Ammon's horn (tissue), 1 donor: ENCODE measurements at regions not wholly inside any gene's neighbourhood (a gene's known extent, or its start where the extent isn't known, plus 50 kb on each side); places are given as distances from the start of the nearest gene placed in this dataset.
A peak's percentile ranks its signal among the peaks of the same experiment; 100 is the strongest.
"Not testable (repeated sequence)": the region's sequence is repeated elsewhere in the genome, so short reads cannot be mapped to it uniquely, and the experiment has no call there.

Experiments used
- DNase-seq: peaks from one replicate; pipeline ENCODE4 v3.0.0-alpha.2; 2016; ENCODE audit warnings: low spot score

- not testable (repeated sequence) for DNase-seq
Measured at GRCh38 chr9:41754822-41755221, 374.4 kb downstream of the CNTNAP3B start.

- not testable (repeated sequence) for DNase-seq
Measured at GRCh38 chr9:41754403-41754802, 374.8 kb downstream of the CNTNAP3B start.

GRCh38 chr9:41741897-41742296, 387.3 kb downstream of the CNTNAP3B start:
- not testable (repeated sequence) for DNase-seq

GRCh38 chr9:41741173-41741572, 388.1 kb downstream of the CNTNAP3B start:
- not testable (repeated sequence) for DNase-seq

- not testable (repeated sequence) for DNase-seq
Measured at GRCh38 chr9:41738681-41739080, 390.5 kb downstream of the CNTNAP3B start.

- not testable (repeated sequence) for DNase-seq
Measured at GRCh38 chr9:41699190-41699589, 430.0 kb downstream of the CNTNAP3B start.

GRCh38 chr9:41697080-41697479, 432.1 kb downstream of the CNTNAP3B start:
- peak; percentile 2 for DNase-seq

- DNase-seq, result not testable (repeated sequence)
Measured at GRCh38 chr9:41679312-41679711, 449.9 kb downstream of the CNTNAP3B start.

GRCh38 chr9:41663497-41664036, 465.7 kb downstream of the CNTNAP3B start:
- not testable (repeated sequence) for DNase-seq

- DNase-seq, result not testable (repeated sequence)
Measured at GRCh38 chr9:41658706-41659105, 469.6 kb upstream of the ZNG1F start.

GRCh38 chr9:41658116-41658515, 469.0 kb upstream of the ZNG1F start:
- not testable (repeated sequence) for DNase-seq

- not testable (repeated sequence) for DNase-seq
Measured at GRCh38 chr9:41657141-41657540, 468.0 kb upstream of the ZNG1F start.

- DNase-seq, result not testable (repeated sequence)
Measured at GRCh38 chr9:41655071-41655554, 466.0 kb upstream of the ZNG1F start.

GRCh38 chr9:41654349-41654748, 465.2 kb upstream of the ZNG1F start:
- DNase-seq, result not testable (repeated sequence)

GRCh38 chr9:41653560-41654340, 464.6 kb upstream of the ZNG1F start:
- DNase-seq, result not testable (repeated sequence)

GRCh38 chr9:41652800-41653199, 463.7 kb upstream of the ZNG1F start:
- DNase-seq, result not testable (repeated sequence)

- DNase-seq, result not testable (repeated sequence)
Measured at GRCh38 chr9:41652100-41652713, 463.1 kb upstream of the ZNG1F start.

- DNase-seq, result not testable (repeated sequence)
Measured at GRCh38 chr9:41650086-41650485, 461.0 kb upstream of the ZNG1F start.

- not testable (repeated sequence) for DNase-seq
Measured at GRCh38 chr9:41648564-41648963, 459.4 kb upstream of the ZNG1F start.

- not testable (repeated sequence) for DNase-seq
Measured at GRCh38 chr9:41646246-41646645, 457.1 kb upstream of the ZNG1F start.

GRCh38 chr9:41643571-41644279, 454.6 kb upstream of the ZNG1F start:
- peak; percentile 30 for DNase-seq

- DNase-seq, result not testable (repeated sequence)
Measured at GRCh38 chr9:41633726-41634125, 444.6 kb upstream of the ZNG1F start.
